SU-DHL-6 (cell line): ENCODE measurements at regions not wholly inside any gene's neighbourhood (a gene's known extent, or its start where the extent isn't known, plus 50 kb on each side); places are given as distances from the start of the nearest gene placed in this dataset.

Experiments
- H2AFZ ChIP-seq: fragments of 200-600 bp; sonication (generic); 2 replicates; pipeline ENCODE4 v1.6.1; 2014; ENCODE audit warnings: low read depth, mild to moderate bottlenecking, moderate library complexity, mixed read lengths, antibody characterized with exemption, low read length; ENCODE audit not compliant: severe bottlenecking
- H3F3A ChIP-seq: fragments of 200-600 bp; shearing (Covaris generic); 2 replicates; pipeline ENCODE4 v1.6.0; 2016; ENCODE audit warnings: antibody characterized with exemption, mild to moderate bottlenecking; ENCODE audit not compliant: insufficient read depth
- H3K27ac ChIP-seq: fragments of 200-600 bp; sonication (generic); 2 replicates; pipeline ENCODE4 v1.5.1; 2016; ENCODE audit warnings: low read depth, mild to moderate bottlenecking, low read length, moderate library complexity, mixed read lengths
- H3K27me3 ChIP-seq: fragments of 200-600 bp; sonication (generic), shearing (Covaris generic); 2 replicates; pipeline ENCODE4 v1.6.0; 2014; ENCODE audit warnings: mild to moderate bottlenecking, low read length
- H3K36me3 ChIP-seq: fragments of 200-600 bp; sonication (generic); 2 replicates; pipeline ENCODE4 v1.6.1; 2014; ENCODE audit warnings: mild to moderate bottlenecking, low read length, mixed read lengths
- H3K4me2 ChIP-seq: fragments of 300-600, 200-600 bp; shearing (Covaris generic), sonication (generic); 2 replicates; pipeline ENCODE4 v1.6.0; 2014; ENCODE audit warnings: low read length, low read depth, mild to moderate bottlenecking; ENCODE audit not compliant: poor library complexity, severe bottlenecking
- H3K4me3 ChIP-seq: fragments of 200-600 bp; sonication (generic); 2 replicates; pipeline ENCODE4 v1.5.1; 2014; ENCODE audit warnings: antibody characterized with exemption, low read length, mild to moderate bottlenecking, mixed read lengths; ENCODE audit not compliant: insufficient read depth, poor library complexity, severe bottlenecking
- H3K79me2 ChIP-seq: fragments of 200-600 bp; sonication (generic); 2 replicates; pipeline ENCODE4 v1.6.1; 2014; ENCODE audit warnings: mild to moderate bottlenecking, low read length, moderate library complexity; ENCODE audit not compliant: insufficient read depth
- H3K9ac ChIP-seq: fragments of 200-600 bp; sonication (generic); 2 replicates; pipeline ENCODE4 v1.7.0; 2014; ENCODE audit warnings: mild to moderate bottlenecking, low read length
- H3K9me2 ChIP-seq: fragments of 200-600 bp; sonication (generic); replicated peaks from 2 replicates; pipeline ENCODE4 v1.6.1; 2014; ENCODE audit warnings: low read length; ENCODE audit not compliant: insufficient read depth
- H3K9me3 ChIP-seq: fragments of 200-600 bp; sonication (generic); 2 replicates; pipeline ENCODE4 v1.6.1; 2014; ENCODE audit warnings: low read length, mixed read lengths; ENCODE audit not compliant: insufficient read depth
- H4K20me1 ChIP-seq: fragments of 200-600 bp; sonication (generic); 2 replicates; pipeline ENCODE4 v1.6.1; 2014; ENCODE audit warnings: low read depth, mild to moderate bottlenecking, antibody characterized with exemption, low read length, moderate library complexity, mixed read lengths
- EZH2phosphoT487 ChIP-seq: fragments of 200-600 bp; sonication (generic), shearing (Covaris generic); conservative IDR thresholded peaks from 2 replicates; pipeline ENCODE4 v1.6.1; 2018; ENCODE audit warnings: mild to moderate bottlenecking, antibody characterized with exemption, low read length, moderate library complexity, mixed read lengths
- TF ChIP-seq, protein P1 (sequence below): fragments of 200-600 bp; sonication (generic); IDR thresholded peaks from one replicate; pipeline ENCODE4 v1.5.1; 2017; ENCODE audit warnings: antibody characterized with exemption, mild to moderate bottlenecking, low read length, moderate library complexity; ENCODE audit not compliant: insufficient read depth, poor library complexity, severe bottlenecking

DNA sequence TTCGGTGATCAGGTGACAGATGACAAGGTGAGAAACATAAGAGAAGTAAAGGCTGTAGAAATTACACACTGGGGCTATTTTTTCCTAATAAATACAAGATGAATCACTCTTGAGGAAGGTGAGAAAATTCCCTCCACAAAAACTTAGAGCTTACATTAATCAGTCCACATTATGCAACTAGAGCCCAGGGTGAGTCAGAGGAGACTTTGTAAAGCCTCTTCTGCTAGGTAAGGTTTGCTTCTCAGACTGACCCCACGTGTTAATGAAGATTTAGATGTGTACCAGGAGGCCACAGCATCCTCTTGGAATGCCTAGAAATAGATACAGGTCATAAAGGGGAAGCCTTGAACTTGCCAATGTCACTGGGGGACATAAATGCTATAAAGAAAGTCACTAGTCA is 396.0 kb upstream of the SMIM31 start:
- H4K20me1 ChIP-seq, result no peaks in the 10 kb centered on the region
- H3K27me3 ChIP-seq, result no peaks in the 10 kb centered on the region
- H3K4me3 ChIP-seq, result no peak overlapping the region
- no peaks in the 10 kb centered on the region for H3K36me3 ChIP-seq
- H3K27ac ChIP-seq, result no peak overlapping the region
- no peaks in the 10 kb centered on the region for H3K79me2 ChIP-seq
- no peak overlapping the region for H3K4me2 ChIP-seq
- H3K9me2 ChIP-seq, result no peaks in the 10 kb centered on the region
- no peaks in the 10 kb centered on the region for H3K9me3 ChIP-seq
- H3F3A ChIP-seq, result no peaks in the 10 kb centered on the region
- no peak overlapping the region for H3K9ac ChIP-seq
- no peak overlapping the region for H2AFZ ChIP-seq
- TF ChIP-seq EZH2phosphoT487, result no peak
- TF ChIP-seq, protein P1, sequence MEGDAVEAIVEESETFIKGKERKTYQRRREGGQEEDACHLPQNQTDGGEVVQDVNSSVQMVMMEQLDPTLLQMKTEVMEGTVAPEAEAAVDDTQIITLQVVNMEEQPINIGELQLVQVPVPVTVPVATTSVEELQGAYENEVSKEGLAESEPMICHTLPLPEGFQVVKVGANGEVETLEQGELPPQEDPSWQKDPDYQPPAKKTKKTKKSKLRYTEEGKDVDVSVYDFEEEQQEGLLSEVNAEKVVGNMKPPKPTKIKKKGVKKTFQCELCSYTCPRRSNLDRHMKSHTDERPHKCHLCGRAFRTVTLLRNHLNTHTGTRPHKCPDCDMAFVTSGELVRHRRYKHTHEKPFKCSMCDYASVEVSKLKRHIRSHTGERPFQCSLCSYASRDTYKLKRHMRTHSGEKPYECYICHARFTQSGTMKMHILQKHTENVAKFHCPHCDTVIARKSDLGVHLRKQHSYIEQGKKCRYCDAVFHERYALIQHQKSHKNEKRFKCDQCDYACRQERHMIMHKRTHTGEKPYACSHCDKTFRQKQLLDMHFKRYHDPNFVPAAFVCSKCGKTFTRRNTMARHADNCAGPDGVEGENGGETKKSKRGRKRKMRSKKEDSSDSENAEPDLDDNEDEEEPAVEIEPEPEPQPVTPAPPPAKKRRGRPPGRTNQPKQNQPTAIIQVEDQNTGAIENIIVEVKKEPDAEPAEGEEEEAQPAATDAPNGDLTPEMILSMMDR, result no peak

DNA sequence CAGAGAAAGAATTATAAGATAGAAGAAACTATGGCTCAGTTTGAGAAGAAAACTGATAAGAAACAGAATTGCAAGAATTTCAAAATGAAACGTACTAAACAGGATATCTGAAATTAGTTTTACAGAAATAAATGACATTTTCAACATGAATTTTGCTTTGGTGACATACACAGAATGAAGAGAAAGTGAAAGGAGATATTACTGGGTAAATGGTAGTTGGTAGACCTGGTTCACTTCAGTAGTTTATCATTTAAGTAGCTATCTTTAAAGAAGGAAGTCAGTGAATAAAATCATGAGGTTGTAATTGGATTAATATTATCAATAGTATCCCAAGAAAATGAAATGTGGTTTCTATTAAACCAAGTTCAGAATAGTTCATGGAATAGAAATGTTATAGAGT is 395.5 kb upstream of the SMIM31 start:
- Histone ChIP-seq H3K27me3 (no peaks in the 10 kb centered on the region), H4K20me1 (no peaks in the 10 kb centered on the region), H3K9ac (no peak overlapping the region), H3K27ac (no peak overlapping the region), H3K4me2 (no peak overlapping the region), H3K9me3 (no peaks in the 10 kb centered on the region), H3K79me2 (no peaks in the 10 kb centered on the region), H3F3A (no peaks in the 10 kb centered on the region), H3K4me3 (no peak overlapping the region), H3K36me3 (no peaks in the 10 kb centered on the region), H2AFZ (no peak overlapping the region), H3K9me2 (no peaks in the 10 kb centered on the region)
- TF ChIP-seq, protein P1, result no peak
- TF ChIP-seq EZH2phosphoT487, result no peak

DNA sequence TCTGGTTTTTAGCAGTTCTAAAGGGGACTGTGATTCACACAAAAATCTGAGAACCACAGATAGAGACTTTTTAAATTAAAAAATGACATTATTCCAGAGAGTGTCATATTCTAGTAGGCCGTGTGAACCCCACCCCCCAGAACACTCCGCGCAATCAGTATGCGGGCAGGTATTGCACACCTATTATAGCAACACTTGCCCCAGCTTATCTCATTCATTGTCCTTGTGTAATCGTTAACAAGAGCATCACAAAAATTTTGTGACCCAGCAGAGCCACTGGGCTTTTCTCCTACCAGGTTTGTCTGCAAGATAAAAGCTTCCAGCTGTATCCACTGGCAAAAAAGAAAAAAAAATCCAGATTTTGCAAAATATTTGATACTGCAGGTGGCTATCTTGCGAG is 394.1 kb upstream of the SMIM31 start:
- Histone ChIP-seq H3F3A (no peaks in the 10 kb centered on the region), H3K4me2 (no peak overlapping the region), H3K27me3 (no peaks in the 10 kb centered on the region), H4K20me1 (no peaks in the 10 kb centered on the region), H3K4me3 (no peak overlapping the region), H3K9ac (no peak overlapping the region), H3K9me3 (no peaks in the 10 kb centered on the region), H3K9me2 (no peaks in the 10 kb centered on the region), H2AFZ (no peak overlapping the region), H3K36me3 (no peaks in the 10 kb centered on the region), H3K27ac (no peak overlapping the region), H3K79me2 (no peaks in the 10 kb centered on the region)
- TF ChIP-seq, protein P1, result no peak
- TF ChIP-seq EZH2phosphoT487, result no peak

DNA sequence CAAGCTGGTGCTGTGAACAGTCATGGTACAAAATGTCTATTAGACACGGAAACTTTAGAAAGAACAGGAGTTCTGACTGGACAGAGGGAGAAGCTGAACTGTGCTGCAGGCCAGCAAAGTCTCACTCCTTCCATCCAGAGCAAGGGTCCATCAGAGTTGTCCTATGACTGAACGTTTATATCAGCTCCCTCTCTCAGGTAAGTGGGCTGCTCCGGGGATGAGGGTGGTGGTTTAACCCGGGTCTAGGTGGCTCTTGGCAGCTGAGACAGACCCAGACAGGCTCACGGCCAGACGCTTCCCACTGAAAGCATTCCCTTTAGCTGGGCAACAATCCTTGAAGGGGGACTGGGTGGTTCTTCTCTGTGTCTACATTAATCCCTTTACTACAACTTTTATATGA is 385.0 kb upstream of the SMIM31 start:
- H3F3A ChIP-seq, result no peaks in the 10 kb centered on the region
- no peaks in the 10 kb centered on the region for H3K36me3 ChIP-seq
- H3K9me3 ChIP-seq, result no peaks in the 10 kb centered on the region
- H3K27ac ChIP-seq, result no peak overlapping the region
- no peak overlapping the region for H3K9ac ChIP-seq
- H3K79me2 ChIP-seq, result no peaks in the 10 kb centered on the region
- no peaks in the 10 kb centered on the region for H3K27me3 ChIP-seq
- no peak for TF ChIP-seq EZH2phosphoT487
- TF ChIP-seq, protein P1, result no peak
- no peaks in the 10 kb centered on the region for H3K9me2 ChIP-seq
- no peak overlapping the region for H2AFZ ChIP-seq
- no peak overlapping the region for H3K4me2 ChIP-seq
- no peaks in the 10 kb centered on the region for H4K20me1 ChIP-seq
- H3K4me3 ChIP-seq, result no peak overlapping the region
